NB4 (cell line): ENCODE measurements at regions not wholly inside any gene's neighbourhood (a gene's known extent, or its start where the extent isn't known, plus 50 kb on each side); places are given as distances from the start of the nearest gene placed in this dataset.

Source experiments
- CTCF ChIP-seq: IDR thresholded peaks from one replicate; pipeline ENCODE4 v1.5.1; 2012; ENCODE audit warnings: low read depth, low read length
- MYC ChIP-seq: IDR thresholded peaks from 2 replicates; pipeline ENCODE4 v1.6.1; 2011; ENCODE audit warnings: low read depth, low read length
- POLR2A ChIP-seq: IDR thresholded peaks from 2 replicates; pipeline ENCODE4 v1.6.1; 2011; ENCODE audit warnings: mild to moderate bottlenecking; ENCODE audit not compliant: insufficient read length; ENCODE audit errors: extremely low read depth
- TF ChIP-seq, protein P1 (sequence below): IDR thresholded peaks from 2 replicates; pipeline ENCODE4 v1.6.1; 2011; ENCODE audit warnings: low read depth, low read length

DNA sequence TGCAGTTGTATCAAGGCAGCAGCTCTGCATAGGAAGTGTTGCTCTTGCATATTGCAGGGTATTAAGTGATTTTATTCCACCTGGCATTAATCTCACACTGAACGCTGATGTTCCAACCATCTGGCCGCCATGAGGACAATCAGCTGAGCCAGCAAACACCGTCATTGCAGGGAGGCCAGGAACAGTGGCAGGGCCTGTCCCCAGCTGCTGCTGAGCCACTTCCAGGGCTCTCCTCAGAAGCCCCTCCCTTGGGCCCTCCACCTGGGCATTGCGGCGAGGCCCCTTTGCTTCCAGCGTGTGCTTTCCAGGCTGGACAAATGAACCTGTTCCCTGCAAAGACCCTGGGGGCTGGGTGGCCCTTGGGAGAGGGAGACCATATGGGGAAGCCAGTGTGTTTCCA, 171.6 kb upstream of the C1orf174 start:
- TF ChIP-seq CTCF: no peak
- TF ChIP-seq, protein P1, sequence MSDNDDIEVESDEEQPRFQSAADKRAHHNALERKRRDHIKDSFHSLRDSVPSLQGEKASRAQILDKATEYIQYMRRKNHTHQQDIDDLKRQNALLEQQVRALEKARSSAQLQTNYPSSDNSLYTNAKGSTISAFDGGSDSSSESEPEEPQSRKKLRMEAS: no peak
- no peak for TF ChIP-seq MYC
- TF ChIP-seq POLR2A: no peak
